GM21737 (cell line): ENCODE measurements at regions not wholly inside any gene's neighbourhood (a gene's known extent, or its start where the extent isn't known, plus 50 kb on each side); places are given as distances from the start of the nearest gene placed in this dataset.

ENCODE experiments used
- ATAC-seq: cut with Tn5 transposase; IDR thresholded peaks from one replicate; pipeline ENCODE4 v1.9.1; 2021; ENCODE audit warnings: mild to moderate bottlenecking, moderate library complexity; ENCODE audit not compliant: unreplicated experiment

DNA sequence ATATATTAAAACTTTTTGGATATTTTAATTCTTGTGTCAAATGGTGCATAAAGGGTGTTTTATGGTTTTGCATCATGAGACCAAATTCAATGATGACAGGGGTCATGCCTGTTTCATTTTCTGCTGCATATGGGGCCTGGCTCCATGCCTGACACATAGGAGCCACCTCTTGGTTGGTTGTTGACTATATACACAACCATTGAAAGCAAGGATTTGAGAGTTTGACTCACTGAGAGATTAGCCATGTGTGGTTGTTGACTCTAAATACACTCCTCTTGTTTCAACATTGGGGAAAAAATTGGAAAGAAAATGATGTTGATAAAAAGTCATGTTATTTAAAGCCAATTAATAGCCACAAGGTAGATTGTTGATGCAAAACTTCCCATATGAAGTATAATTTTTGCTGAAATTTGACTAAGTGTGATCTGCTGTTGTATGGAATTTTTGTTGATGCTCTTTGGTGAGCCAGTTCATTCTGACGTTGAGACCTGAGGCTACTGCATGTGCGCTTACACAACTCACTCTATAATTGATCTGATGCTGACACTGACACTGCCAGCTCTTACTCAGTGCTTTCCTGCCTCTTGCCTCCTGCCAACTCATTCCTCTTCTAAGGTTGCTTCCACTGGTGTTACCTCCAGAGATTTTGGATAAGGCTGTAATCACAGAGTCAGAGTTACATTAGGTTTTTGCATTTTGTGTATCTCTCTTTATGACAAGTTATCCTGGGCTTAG is 446.2 kb upstream of the SLC14A2 start:
- ATAC-seq, result no peak

DNA sequence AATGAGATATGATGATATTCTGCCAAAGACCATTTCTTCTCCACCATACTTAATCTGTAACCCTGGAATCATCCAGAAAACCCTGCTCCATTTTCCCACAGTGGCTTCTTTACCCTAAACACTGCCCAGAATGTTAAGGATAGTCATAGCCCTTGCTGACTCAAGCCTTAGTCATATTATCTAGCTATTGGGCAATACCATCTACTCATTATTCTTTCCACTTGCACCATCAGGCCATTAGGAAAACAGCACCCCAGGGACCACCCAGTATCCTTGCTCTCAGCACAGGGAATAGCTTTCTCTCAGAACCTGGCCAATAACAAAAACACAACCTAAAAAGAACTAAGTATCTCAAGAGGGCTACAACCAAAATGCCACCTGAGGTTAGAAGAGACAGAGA is 445.7 kb upstream of the SLC14A2 start:
- no peak for ATAC-seq

DNA sequence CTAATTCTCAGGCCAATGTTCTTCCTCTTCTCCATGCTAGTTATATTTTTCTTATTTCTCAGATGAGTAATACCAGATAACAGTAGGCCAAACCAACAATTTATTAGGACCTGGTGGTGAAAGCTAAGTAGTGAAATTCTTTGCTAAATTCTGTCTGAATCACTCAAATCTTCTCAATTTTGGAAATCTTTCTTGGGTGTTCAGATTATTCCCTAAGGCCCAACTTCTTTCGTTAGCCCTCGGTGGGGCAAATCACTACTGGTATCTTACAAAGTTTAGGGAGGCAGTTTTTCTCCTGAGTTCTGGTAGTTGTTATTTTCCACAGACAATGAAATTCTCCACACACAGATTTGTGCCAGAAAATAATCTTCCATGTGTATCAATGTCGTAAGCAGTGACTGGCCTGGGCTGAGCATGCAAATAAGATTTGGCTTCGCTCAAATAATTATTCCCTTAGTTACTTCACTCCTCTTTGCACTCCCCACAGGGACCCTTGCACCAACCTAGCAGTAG is 443.5 kb upstream of the SLC14A2 start:
- no peak for ATAC-seq

DNA sequence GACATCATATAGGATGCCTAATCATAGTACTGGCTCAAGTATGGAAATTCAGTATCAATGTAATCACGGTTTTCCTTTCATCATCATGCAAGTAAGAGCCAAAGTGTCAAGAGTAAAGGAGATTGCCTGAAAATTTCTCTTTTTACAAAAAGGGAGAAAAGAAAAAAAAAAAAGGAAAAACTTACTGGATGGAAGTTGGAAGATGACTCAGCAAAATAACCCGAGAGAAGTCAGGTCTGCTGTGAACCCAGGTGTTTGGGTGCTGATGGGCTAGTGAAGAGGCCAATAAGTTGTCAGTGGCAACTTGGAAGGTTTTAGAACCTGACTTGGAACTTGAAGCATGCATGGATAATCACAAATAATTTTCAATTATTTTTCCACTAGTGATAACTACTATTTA is 441.9 kb upstream of the SLC14A2 start:
- ATAC-seq, result no peak

DNA sequence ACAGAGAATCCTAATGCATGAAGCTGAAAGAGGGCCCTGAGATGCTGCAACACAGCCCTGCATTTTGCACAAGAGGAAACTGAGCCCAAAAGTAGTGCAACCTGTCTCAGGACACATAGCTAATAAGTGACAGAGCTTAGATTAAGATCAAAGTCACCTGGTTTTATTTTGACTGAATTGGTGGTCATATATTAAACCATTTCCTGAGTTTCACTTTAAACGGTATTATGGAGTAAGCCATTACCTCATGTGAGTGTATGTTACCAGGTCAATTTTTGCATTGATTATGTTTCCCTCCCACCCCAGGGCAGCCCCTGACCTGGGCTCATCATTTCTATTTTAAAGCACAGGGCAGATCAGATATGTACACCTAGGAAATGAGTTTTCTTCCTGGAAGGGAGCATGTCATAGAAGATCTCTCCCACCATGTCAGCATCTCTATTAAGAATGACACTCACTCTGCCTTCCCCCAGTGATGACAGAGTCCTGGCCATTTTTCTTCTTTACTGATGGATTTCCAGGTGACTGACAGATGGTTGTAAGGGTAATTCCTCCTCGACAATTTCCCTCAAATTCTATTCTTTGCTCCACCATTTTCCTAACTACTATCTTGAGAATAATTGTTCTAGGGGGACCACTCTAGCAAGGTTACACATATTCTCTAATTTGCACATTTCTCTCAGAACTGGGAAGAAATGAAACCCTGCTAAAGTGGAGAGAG is 441.3 kb upstream of the SLC14A2 start:
- no peak for ATAC-seq

DNA sequence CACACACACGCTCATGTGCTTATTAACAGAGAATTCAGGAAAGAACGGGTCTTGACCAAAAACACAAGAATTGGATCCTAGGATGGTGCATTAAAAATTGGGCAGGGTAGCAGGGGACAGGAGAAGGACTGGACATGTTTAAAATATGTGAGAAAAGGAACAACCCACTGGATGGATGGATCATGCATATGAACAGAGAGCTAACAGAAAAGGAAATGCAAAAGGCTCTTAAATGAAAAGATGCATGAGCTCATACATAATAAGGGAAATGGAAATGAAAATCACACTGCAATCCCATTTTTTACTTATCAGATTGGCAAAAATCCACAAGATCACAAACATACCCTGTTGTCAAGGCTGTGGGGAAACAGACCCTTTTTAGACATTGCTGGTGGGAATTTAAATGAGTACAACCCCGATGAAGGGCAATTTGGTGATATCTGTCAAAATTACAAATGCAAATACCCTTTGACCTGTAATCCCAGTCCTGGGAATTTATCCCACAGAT is 440.6 kb upstream of the SLC14A2 start:
- ATAC-seq, result no peak

DNA sequence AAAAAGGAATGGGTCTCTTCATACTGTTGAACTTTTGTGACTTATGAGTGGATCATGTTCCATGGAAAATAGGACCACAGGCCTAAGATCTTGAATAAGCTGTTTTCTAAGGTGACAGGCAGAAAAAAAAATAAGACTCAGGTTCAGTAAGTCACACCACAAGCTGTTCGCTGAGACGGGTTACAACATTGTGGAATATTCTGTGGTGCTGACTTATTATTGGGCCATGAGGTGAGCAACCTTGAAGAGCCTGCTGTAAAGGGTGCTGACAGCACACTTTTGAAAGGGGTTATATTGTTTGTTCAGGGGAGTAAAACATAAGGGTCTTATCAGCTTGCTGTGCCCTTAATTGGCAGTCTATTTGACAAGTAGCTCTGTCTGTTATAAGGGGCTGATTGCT is 439.8 kb upstream of the SLC14A2 start:
- no peak for ATAC-seq

DNA sequence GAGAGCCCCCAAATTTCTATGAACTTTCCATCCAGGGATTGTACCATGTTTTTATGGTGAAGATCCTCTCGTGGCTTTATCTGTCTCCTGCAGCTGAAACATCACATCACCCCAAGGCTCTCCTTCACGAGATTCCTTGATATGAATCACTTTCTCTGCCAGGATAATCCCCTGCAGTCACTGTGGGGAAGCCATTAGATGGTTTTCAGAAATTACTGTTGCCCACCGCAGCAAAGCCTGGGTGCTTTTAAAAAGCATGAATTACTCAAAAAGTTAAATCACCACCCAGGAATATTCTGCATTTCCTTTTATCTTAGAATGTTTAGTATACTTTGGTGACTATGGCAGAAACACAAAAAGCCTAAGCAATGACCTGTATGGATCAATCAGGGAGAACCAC is 428.4 kb upstream of the SLC14A2 start:
- ATAC-seq, result no peak

DNA sequence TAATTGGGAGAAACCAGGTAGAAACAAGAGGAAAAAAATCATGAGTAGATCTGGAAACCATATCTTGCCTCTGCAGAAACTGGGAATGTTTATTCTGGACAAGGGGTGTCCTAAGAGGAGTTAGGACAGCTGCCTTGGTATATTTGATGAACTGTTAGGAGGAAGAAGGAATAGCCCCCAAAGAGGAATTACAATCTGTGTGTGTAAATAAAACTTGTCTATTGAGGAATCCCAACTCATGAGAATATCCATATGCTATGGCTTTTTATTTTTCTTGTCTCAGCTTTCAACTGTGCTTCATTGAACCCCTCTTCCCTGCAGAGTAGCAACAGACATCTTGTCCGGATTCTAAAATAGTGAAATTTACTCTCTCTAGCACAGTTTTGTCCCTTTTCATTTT is 423.5 kb upstream of the SLC14A2 start:
- ATAC-seq, result no peak

DNA sequence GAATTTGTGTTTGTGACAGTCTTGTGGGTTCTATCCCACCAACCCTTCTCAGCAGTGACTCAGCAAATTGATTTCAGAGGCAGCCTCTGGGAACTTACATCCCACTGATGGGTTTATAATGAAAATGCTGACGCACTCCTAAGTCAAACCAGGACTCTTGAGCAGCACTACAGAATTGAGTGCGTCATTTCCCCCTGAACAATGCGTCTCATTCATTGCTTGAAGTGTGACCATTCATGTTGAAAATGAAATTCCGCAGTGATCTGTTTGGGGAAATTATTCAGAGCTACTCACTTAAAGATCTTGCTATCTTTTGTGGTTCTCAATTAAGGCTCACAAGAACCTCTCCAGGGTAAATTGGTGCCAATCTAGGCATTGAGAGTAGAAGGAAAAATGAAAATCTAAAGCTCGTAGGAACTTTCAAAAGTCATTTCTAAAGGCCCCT is 417.7 kb upstream of the SLC14A2 start:
- peak; percentile 98 for ATAC-seq

DNA sequence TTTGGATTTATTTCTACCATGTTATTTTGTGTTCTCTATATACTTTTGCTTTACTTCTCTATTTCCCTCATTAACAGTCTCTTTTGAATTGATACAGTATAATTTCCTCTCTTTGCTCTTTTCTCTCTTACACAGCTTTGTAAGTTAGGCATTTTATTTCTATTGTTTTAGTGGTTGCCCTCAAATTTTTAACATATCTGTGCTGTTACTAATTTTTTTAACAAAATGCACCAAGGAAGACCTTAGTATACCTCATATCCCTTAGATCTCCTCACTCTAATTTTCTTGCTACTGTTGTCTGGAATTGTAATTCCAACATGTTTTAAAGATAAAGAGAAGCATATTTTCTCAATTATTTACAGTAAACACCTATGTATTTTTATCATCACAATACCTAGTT is 416.8 kb upstream of the SLC14A2 start:
- no peak for ATAC-seq

DNA sequence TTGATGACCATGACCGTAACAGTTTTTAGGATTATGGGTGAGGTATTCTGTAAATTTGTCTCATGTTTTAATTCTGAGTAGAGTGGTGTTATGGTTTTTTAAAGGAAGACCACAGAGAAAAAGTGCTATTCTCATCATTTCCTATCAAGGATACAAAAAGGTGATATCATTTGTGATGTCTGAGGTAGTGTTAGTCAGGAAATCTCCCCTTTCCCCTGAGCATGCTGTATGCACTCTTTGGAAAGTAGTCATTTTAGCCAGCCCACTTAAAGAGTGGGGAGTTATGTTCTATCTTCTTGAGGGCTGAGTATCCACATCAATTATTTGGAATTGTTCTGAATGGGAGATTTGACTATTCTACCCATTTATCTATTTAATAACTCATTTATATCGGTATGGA is 414.2 kb upstream of the SLC14A2 start:
- no peak for ATAC-seq

DNA sequence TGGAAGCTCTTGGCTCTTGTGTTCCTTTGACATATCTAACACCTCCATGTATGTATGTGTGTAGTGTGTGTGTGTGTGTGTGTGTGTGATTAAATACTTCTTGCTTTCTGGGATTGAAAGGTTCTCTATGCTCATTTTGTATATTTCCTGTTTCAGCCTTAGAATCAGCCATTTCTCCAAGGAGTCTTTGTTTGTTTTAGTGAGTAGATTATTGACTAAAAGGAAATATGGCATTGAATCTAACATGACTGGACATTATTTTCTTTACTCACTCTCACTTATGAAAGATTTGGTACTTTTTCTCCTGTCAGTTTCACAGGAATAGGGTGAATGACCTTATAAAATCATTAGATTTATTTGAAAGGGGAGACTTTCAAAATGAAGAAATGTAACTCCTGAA is 413.8 kb upstream of the SLC14A2 start:
- ATAC-seq, result no peak

DNA sequence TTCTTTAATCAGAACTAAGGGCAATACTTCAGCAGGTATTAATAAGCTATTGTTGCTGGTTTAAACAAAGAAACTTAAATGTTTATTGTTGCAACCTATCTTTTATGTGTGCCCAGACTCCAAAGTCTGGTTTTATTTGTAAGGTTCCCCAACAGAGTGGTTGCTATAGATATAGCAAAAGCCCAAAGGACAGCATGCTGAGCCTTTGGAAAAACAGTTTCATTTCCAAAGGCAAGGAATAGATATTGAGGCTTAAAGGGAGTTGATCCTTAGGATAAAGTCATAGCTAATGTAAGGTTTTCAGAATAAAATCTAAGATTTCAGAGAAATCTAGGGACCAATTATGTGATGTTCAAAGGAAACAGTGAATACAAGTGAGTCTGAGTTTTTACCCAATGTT is 413.2 kb upstream of the SLC14A2 start:
- no peak for ATAC-seq

DNA sequence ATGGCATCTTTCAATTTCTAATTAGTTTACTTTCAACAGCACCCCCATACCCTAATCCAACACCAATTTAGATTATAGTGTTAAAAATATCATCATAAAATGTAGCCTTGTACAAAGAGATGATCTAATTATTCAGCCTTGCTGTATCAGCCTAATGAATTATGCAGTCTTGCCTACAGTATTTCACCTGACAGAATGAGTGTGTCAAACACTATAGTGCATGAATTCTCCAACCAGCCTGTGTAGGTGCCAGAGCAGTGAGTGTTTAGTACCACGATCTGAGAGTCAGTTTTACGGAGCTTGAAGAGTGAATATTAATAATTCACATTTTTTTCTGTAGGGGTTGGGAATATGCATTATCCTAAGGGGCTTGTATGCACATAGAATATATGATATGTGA is 411.6 kb upstream of the SLC14A2 start:
- ATAC-seq, result no peak

DNA sequence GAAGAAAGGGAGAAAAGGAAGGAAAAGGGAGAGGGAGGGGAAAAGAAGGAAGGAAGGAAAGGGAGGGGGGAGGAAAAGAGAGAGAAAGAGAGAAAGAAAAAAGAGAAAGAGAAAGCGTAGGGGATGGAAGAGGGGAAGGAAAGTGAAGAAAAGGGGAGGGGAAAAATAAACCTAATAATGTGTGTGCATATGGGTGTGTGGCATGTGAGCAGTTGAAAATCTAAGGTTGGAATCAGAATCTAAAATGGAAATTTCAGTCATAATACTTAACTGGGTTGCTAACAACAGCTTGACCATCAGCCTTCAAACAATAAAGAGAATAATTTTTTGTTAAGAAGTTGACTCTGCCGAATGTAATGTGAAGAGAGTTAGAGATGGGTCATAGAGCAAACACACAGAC is 407.9 kb upstream of the SLC14A2 start:
- ATAC-seq, result no peak

DNA sequence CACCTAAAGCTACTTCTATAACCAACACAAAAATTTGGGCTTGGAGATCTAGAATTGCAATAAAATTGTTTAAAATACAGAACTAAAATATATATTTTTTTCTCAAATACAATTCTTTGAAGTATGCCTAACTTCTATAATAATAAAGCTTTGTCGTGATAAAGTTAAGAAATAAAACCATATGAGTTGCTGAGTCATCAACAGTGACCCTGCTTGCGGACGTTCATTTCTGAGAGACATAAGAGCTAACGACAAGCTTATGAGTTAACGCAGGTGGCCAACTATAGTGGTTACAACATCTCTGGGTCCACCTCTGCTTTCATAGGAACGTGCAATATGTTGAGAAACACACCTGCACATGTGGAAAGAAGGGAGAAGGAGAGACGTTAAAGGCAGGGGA is 407.1 kb upstream of the SLC14A2 start:
- ATAC-seq, result no peak

DNA sequence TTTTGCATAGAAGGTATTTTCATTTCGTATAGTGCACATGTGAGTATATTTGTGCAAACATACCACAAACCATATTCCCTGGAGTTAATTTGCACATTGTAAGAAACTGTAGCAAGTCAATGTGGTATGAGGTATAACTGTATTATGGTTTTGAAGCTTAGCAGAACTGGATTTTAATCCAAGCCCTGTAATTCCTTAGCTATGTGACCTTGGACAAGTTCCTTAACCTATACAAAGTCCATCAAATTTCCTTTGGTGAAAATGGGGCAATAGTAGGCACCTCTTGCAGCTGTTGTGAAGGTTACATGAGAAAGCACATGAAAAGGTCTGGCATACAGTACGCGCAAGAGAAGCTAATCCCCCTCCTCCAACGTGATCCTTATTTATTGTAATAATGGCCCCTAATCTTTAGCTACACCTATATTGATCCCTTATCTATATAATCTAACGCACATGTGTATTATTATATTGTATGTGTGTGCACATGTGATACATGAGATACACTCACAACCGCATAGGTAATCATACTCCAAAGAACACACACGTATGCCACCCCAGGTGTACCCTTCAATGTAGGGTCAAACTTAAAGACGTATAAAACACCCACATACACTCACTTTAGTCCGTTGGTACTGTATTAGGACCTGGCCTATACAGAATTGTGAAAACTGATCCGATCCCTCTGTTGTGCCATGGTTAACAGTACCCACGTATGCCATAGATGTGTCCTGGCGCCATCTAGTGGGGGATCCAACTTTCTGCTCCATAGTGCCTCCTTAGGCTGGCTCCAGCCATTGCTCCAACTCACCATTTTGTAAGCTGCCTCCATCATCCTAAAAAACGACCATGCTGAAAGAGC is 402.9 kb upstream of the SLC14A2 start:
- ATAC-seq, result peak; percentile 98

DNA sequence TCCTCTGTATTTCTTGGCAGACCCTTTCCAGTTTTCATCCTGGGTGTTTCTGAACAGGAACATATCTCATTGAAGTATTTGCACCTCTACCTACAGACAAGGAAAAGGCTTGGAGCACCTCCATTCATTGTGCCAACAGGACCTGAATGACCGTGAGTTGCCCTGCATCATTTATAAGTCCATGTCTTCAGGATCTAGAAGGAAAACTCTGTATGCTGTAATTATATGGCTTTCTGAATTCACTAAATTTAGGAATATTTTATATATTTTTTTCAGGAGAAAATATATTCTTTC is 402.3 kb upstream of the SLC14A2 start:
- ATAC-seq, result peak; percentile 13

DNA sequence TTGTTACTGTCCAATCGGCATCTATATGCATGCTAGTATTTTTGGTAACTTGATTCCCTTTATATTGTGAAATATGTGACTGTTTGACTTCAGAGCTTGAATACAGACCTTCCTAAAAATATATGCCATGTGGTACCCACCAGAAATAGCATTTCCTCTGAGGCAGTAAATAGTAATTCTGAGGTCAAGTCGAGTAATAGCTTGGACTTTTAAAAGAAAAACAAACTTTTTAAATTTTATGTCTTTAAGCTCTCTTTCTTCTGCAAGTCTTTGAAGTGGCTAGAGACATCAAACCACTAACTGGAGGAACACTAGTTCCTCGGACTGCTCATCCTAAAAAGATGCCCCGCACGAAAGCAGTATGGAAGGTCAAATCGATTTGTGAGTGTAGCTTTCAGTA is 396.8 kb upstream of the SLC14A2 start:
- ATAC-seq, result no peak

DNA sequence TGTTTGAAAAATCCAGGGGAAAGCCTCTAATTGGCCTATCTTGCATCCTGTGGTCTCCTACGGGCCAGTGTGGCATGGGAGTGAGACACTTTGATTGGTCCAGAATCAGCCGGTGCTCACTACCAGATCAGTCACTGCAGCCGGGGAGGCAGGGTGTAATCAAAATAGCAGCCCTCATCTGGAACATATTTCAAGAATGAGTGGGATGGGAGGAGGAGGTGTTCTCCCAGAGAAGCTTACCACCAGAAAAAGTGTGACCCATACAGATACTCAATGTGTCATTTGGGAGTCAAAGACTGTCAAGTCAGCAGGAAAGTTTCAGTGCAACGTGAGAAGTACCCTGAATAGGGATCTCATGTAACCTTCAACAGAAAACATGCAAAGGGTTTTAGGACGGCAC is 393.9 kb upstream of the SLC14A2 start:
- no peak for ATAC-seq

DNA sequence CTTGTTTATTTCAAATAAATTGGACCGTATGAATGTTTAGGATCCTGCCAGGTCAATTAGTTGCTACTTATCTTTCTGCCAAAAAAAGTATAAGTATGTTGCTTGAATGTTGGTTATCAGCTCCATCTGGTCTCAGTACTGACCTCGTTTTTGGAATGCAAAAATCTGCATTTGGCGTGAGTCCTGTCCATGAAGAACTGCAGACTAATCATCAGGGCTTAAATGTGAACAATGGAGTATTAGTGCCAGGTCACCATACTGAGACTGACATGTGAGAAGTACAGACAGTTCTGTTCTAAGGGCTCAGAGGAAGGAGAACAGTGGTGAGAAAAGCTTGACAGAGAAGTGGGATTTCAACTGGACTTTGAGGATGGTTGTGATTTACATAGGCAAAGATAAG is 393.1 kb upstream of the SLC14A2 start:
- no peak for ATAC-seq
